IPS-18c (cell line): ENCODE measurements at regions not wholly inside any gene's neighbourhood (a gene's known extent, or its start where the extent isn't known, plus 50 kb on each side); places are given as distances from the start of the nearest gene placed in this dataset.

Experiments
- H3K4me3 ChIP-seq: 2 replicates; pipeline ENCODE4 v1.7.0; 2013; ENCODE audit warnings: low read depth, mild to moderate bottlenecking, low read length, moderate library complexity; ENCODE audit not compliant: insufficient read depth
- H3K9me3 ChIP-seq: one replicate; pipeline ENCODE4 v1.6.1; 2013; ENCODE audit warnings: mild to moderate bottlenecking, low read length, moderate library complexity; ENCODE audit not compliant: control insufficient read depth, insufficient read depth

GRCh38 chr11:92628401-92629292 lies 340.8 kb upstream of the MTNR1B start:
- Histone ChIP-seq H3K9me3 (no peaks in the 10 kb centered on the region), H3K4me3 (no peak overlapping the region)

GRCh38 chr11:92632495-92632894 lies 337.0 kb upstream of the MTNR1B start:
- H3K9me3 ChIP-seq, result no peaks in the 10 kb centered on the region
- no peak overlapping the region for H3K4me3 ChIP-seq

- Histone ChIP-seq H3K9me3 (no peaks in the 10 kb centered on the region), H3K4me3 (no peak overlapping the region)
Measured at GRCh38 chr11:92633820-92634219, 335.6 kb upstream of the MTNR1B start.

GRCh38 chr11:92636543-92637188 lies 332.8 kb upstream of the MTNR1B start:
- H3K9me3 ChIP-seq, result no peaks in the 10 kb centered on the region
- no peak overlapping the region for H3K4me3 ChIP-seq

GRCh38 chr11:92638678-92639077 lies 330.8 kb upstream of the MTNR1B start:
- Histone ChIP-seq H3K9me3 (no peaks in the 10 kb centered on the region), H3K4me3 (no peak overlapping the region)

GRCh38 chr11:92642177-92642931 lies 327.1 kb upstream of the MTNR1B start:
- H3K4me3 ChIP-seq, result no peak overlapping the region
- no peaks in the 10 kb centered on the region for H3K9me3 ChIP-seq

GRCh38 chr11:92643827-92644226 lies 325.6 kb upstream of the MTNR1B start:
- no peaks in the 10 kb centered on the region for H3K9me3 ChIP-seq
- H3K4me3 ChIP-seq, result no peak overlapping the region

GRCh38 chr11:92644595-92645445 lies 324.6 kb upstream of the MTNR1B start:
- H3K9me3 ChIP-seq, result no peaks in the 10 kb centered on the region
- H3K4me3 ChIP-seq, result no peak overlapping the region

- Histone ChIP-seq H3K4me3 (no peak overlapping the region), H3K9me3 (no peaks in the 10 kb centered on the region)
Measured at GRCh38 chr11:92651159-92651558, 318.3 kb upstream of the MTNR1B start.

- no peak overlapping the region for H3K4me3 ChIP-seq
- H3K9me3 ChIP-seq, result no peaks in the 10 kb centered on the region
Measured at GRCh38 chr11:92653454-92653853, 316.0 kb upstream of the MTNR1B start.

- Histone ChIP-seq H3K4me3 (no peak overlapping the region), H3K9me3 (no peaks in the 10 kb centered on the region)
Measured at GRCh38 chr11:92656783-92657182, 312.7 kb upstream of the MTNR1B start.

GRCh38 chr11:92657226-92657625 lies 312.2 kb upstream of the MTNR1B start:
- no peak overlapping the region for H3K4me3 ChIP-seq

GRCh38 chr11:92658733-92659132 lies 310.7 kb upstream of the MTNR1B start:
- Histone ChIP-seq H3K4me3 (no peak overlapping the region), H3K9me3 (no peaks in the 10 kb centered on the region)

More at GRCh38 chr11:92657226-92657625, 312.2 kb upstream of the MTNR1B start:
- H3K9me3 ChIP-seq, result no peaks in the 10 kb centered on the region

GRCh38 chr11:92659793-92660192 lies 309.7 kb upstream of the MTNR1B start:
- Histone ChIP-seq H3K9me3 (no peaks in the 10 kb centered on the region), H3K4me3 (no peak overlapping the region)

GRCh38 chr11:92662601-92663360 lies 306.7 kb upstream of the MTNR1B start:
- H3K9me3 ChIP-seq, result no peaks in the 10 kb centered on the region
- H3K4me3 ChIP-seq, result no peak overlapping the region

- no peak overlapping the region for H3K4me3 ChIP-seq
Measured at GRCh38 chr11:92663539-92663938, 305.9 kb upstream of the MTNR1B start.

More at GRCh38 chr11:92663539-92663938, 305.9 kb upstream of the MTNR1B start:
- H3K9me3 ChIP-seq, result no peaks in the 10 kb centered on the region
